HepG2 (cell line): ENCODE measurements at regions not wholly inside any gene's neighbourhood (a gene's known extent, or its start where the extent isn't known, plus 50 kb on each side); places are given as distances from the start of the nearest gene placed in this dataset.

Source experiments
- ATAC-seq: fragments of 200-7000 bp; cut with Tn5 transposase; 3 replicates; pipeline ENCODE4 v1.9.1; 2020; ENCODE audit warnings: mild to moderate bottlenecking, moderate library complexity
- BruUV-seq: library from RNA; stranded (reverse); fragments of 400-500 nt; replicated peaks from 2 replicates; lab custom pipeline; 2021; lab: Mats Ljungman, UMichigan
- CTCF ChIA-PET: fragments of 300-600 bp; formaldehyde crosslinking; extraction: SDS; loops from one replicate; lab custom pipeline; 2021; ENCODE audit warnings: low total read pairs, inconsistent platforms, low intra/inter-chr PET ratio; lab: Yijun Ruan, JAX
- POLR2A ChIA-PET: fragments of 350-600 bp; sonication (Branson Sonifier 250); formaldehyde crosslinking; loops from one replicate; lab custom pipeline; 2020; ENCODE audit warnings: antibody characterized with exemption, inconsistent platforms; lab: Yijun Ruan, JAX
- DNase-seq: peaks from one replicate; pipeline ENCODE4 v3.0.0-alpha.2; 2015; ENCODE audit warnings: low spot score
- FAIRE-seq: peaks from 3 replicates; lab custom pipeline; 2011; peaks lifted over from hg19 to GRCh38; lab: Jason Lieb, UNC
- H2AFZ ChIP-seq: one replicate; pipeline ENCODE4 v1.6.1; 2011; ENCODE audit warnings: low read length, inconsistent platforms
- H3K27ac ChIP-seq: fragments of 300-600 bp; 3 replicates; pipeline ENCODE4 v1.8.0; 2011; ENCODE audit warnings: mixed run types, mild to moderate bottlenecking, mixed read lengths, low read length, inconsistent platforms; ENCODE audit not compliant: insufficient read depth; ENCODE audit errors: extremely low read length
- H3K27me3 ChIP-seq, 2 experiments: fragments of 200-600 bp in 1 of 2; 2 replicates in 1 of 2; 3 replicates in 1 of 2; pipeline versions ENCODE4 v1.6.0 to v1.8.0; 2011; ENCODE audit warnings: low read length in 2 of 2, mild to moderate bottlenecking in 2 of 2, moderate library complexity in 2 of 2, inconsistent platforms in 1 of 2; ENCODE audit not compliant: insufficient read depth in 2 of 2, control insufficient read depth in 1 of 2
- H3K36me3 ChIP-seq, 2 experiments: fragments of 200-600 bp in 1 of 2; replicated peaks in 1 of 2; 2 replicates in 1 of 2; 3 replicates in 1 of 2; pipeline versions ENCODE4 v1.5.1 to v1.8.0; 2011; ENCODE audit warnings: low read length in 2 of 2, inconsistent platforms in 1 of 2; ENCODE audit not compliant: insufficient read depth in 2 of 2, control insufficient read depth in 1 of 2
- H3K4me1 ChIP-seq: 2 replicates; pipeline ENCODE4 v1.5.1; 2012; ENCODE audit warnings: low read length, inconsistent platforms; ENCODE audit not compliant: insufficient read depth
- H3K4me2 ChIP-seq: 2 replicates; pipeline ENCODE4 v1.6.0; 2011; ENCODE audit warnings: low read depth, low read length, inconsistent platforms
- H3K4me3 ChIP-seq, 3 experiments: fragments of 200-600 bp in 1 of 3; sonication (generic), shearing (Covaris generic) in 1 of 3; replicated peaks in 1 of 3; 2 replicates each; pipeline ENCODE4 v1.5.1; 2011 to 2016; ENCODE audit warnings: low read length in 3 of 3, inconsistent platforms in 2 of 3, low read depth in 2 of 3, mild to moderate bottlenecking in 2 of 3, control low read depth in 1 of 3, mixed read lengths in 1 of 3; ENCODE audit not compliant: insufficient read depth in 1 of 3
- H3K79me2 ChIP-seq: one replicate; pipeline ENCODE4 v1.6.1; 2011; ENCODE audit warnings: low read length, inconsistent platforms; ENCODE audit not compliant: insufficient read depth
- H3K9ac ChIP-seq: 2 replicates; pipeline ENCODE4 v1.6.0; 2011; ENCODE audit warnings: mild to moderate bottlenecking, low read depth, low read length, inconsistent platforms; ENCODE audit not compliant: insufficient read depth
- H3K9me3 ChIP-seq: 2 replicates; pipeline ENCODE4 v1.5.1; 2012; ENCODE audit warnings: mild to moderate bottlenecking, low read length
- H4K20me1 ChIP-seq: 2 replicates; pipeline ENCODE4 v1.6.0; 2011; ENCODE audit warnings: inconsistent platforms, mild to moderate bottlenecking, low read length, moderate library complexity; ENCODE audit not compliant: insufficient read depth
- CTCF ChIP-seq: sonication (generic); formaldehyde crosslinking; IDR thresholded peaks from 2 replicates; pipeline ENCODE4 v1.5.0; 2020; ENCODE audit warnings: mild to moderate bottlenecking, missing genetic modification reagents, moderate library complexity
- KAT8 ChIP-seq: IDR thresholded peaks from 2 replicates; pipeline ENCODE4 v1.6.1; 2016; ENCODE audit warnings: missing genetic modification reagents, missing compliant biosample characterization
- NCOR1 ChIP-seq: fragments of 200-600 bp; sonication (generic); IDR thresholded peaks from 2 replicates; pipeline ENCODE4 v1.7.0; 2017; ENCODE audit warnings: antibody characterized with exemption, low read length, borderline replicate concordance
- POLR2AphosphoS5 ChIP-seq: IDR thresholded peaks from 2 replicates; pipeline ENCODE4 v1.6.1; 2012; ENCODE audit warnings: low read depth, low read length
- STAG1 ChIP-seq: sonication (generic); formaldehyde crosslinking; IDR thresholded peaks from 2 replicates; pipeline ENCODE4 v1.4.0; 2020; ENCODE audit warnings: missing genetic modification reagents
- TEAD3 ChIP-seq: optimal IDR thresholded peaks from 2 replicates; pipeline ENCODE3; 2016; ENCODE audit warnings: borderline replicate concordance
- ZFP37 ChIP-seq: sonication (generic); formaldehyde crosslinking; IDR thresholded peaks from 2 replicates; pipeline ENCODE4 v1.4.0; 2020; ENCODE audit warnings: missing genetic modification reagents, borderline replicate concordance
- ZNF382 ChIP-seq: sonication (generic); formaldehyde crosslinking; IDR thresholded peaks from 2 replicates; pipeline ENCODE4 v1.5.0; 2020; ENCODE audit warnings: missing genetic modification reagents, mild to moderate bottlenecking, borderline replicate concordance
- WGBS: methylation state at CpG from one replicate; pipeline ENCODE4 v1.1.6; 2017; ENCODE audit warnings: low lambda C conversion rate; 5-methylcytosine and 5-hydroxymethylcytosine counted together
- in situ Hi-C: cut with HindIII; loops from 2 replicates; pipeline ENCODE4 v1.10.0; 2017; ENCODE audit warnings: low pct_unique_long_range_greater_than_20kb; ENCODE audit not compliant: extremely low pct_ligation_motif_present
- intact Hi-C: fragments of 100-400 bp; cut with micrococcal nuclease; formaldehyde crosslinking; loops from one replicate; pipeline ENCODE4 v1.10.0; 2022; ENCODE audit not compliant: unreplicated experiment

- Histone ChIP-seq H3K36me3 (no peaks in the 10 kb centered on the region), H2AFZ (no peak overlapping the region), H3K4me2 (no peak overlapping the region), H3K4me3 (no peak overlapping the region), H3K27me3 (no peaks in the 10 kb centered on the region), H3K79me2 (no peaks in the 10 kb centered on the region), H3K27ac (no peak overlapping the region), H4K20me1 (no peaks in the 10 kb centered on the region), H3K4me1 (no peaks in the 10 kb centered on the region), H3K9me3 (peaks cover 9% of the 10 kb centered on the region), H3K9ac (no peak overlapping the region)
- POLR2A ChIA-PET, result no interaction called here
- 0% methylated on average over 1 of the region's 2 CpGs for WGBS
- TF ChIP-seq NCOR1, result no peak
- TF ChIP-seq CTCF (CRISPR knock-in tag), result peak; percentile 51
- TF ChIP-seq POLR2AphosphoS5, result no peak
- no peak for TF ChIP-seq ZNF382 (CRISPR knock-in tag)
- TF ChIP-seq TEAD3 (CRISPR knock-in tag), result peak; percentile 58
- TF ChIP-seq STAG1, result peak; percentile 56
- TF ChIP-seq ZFP37 (CRISPR knock-in tag), result no peak
- no peak for TF ChIP-seq KAT8 (CRISPR knock-in tag)
- in situ Hi-C loops (no loop called here), intact Hi-C loops (loop anchor here (10.0 kb wide), 1 partner anchor 401 kb away; no protein-coding TSS in a partner anchor)
- ATAC-seq (peak; percentile 97), DNase-seq (peak; percentile 21), FAIRE-seq (no peak)
- CTCF ChIA-PET, result no interaction called here
- no TSS peak for BruUV-seq
Measured at GRCh38 chr3:18295171-18295920, 129.8 kb downstream of the SATB1 start.
